ENCODE measurements at regions not wholly inside any gene's neighbourhood (a gene's known extent, or its start where the extent isn't known, plus 50 kb on each side); places are given as distances from the start of the nearest gene placed in this dataset.

GRCh38 chr2:212728717-212729116 is 190.1 kb upstream of the ERBB4 start:
- TF ChIP-seq, protein P1, sequence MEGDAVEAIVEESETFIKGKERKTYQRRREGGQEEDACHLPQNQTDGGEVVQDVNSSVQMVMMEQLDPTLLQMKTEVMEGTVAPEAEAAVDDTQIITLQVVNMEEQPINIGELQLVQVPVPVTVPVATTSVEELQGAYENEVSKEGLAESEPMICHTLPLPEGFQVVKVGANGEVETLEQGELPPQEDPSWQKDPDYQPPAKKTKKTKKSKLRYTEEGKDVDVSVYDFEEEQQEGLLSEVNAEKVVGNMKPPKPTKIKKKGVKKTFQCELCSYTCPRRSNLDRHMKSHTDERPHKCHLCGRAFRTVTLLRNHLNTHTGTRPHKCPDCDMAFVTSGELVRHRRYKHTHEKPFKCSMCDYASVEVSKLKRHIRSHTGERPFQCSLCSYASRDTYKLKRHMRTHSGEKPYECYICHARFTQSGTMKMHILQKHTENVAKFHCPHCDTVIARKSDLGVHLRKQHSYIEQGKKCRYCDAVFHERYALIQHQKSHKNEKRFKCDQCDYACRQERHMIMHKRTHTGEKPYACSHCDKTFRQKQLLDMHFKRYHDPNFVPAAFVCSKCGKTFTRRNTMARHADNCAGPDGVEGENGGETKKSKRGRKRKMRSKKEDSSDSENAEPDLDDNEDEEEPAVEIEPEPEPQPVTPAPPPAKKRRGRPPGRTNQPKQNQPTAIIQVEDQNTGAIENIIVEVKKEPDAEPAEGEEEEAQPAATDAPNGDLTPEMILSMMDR (IDR thresholded peaks at IDR 0.05): no peak

DNA sequence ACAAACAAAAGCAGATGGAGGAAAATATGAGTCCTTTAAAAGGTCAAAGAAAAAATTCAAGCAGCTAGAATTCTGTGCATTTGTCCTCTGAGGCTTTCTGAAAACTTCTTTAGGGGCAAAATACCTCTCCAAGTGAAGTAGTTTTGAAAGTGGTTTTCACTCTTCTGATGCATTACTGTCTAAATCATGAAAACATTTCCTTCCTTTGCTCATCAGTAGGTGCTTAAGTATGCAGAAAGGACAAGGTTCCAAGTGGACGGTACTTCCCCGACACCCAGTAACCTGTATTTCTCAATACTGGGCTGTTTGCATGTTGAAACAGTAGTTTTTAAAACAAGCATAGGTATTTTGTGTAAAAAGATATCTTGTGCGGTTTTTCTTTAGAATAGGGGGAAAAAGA is 189.1 kb upstream of the ERBB4 start:
- TF ChIP-seq, protein P1 (IDR thresholded peaks at IDR 0.05): no peak

- TF ChIP-seq, protein P1 (IDR thresholded peaks at IDR 0.05): no peak
Observed at GRCh38 chr2:212726403-212726802, 187.8 kb upstream of the ERBB4 start.

DNA sequence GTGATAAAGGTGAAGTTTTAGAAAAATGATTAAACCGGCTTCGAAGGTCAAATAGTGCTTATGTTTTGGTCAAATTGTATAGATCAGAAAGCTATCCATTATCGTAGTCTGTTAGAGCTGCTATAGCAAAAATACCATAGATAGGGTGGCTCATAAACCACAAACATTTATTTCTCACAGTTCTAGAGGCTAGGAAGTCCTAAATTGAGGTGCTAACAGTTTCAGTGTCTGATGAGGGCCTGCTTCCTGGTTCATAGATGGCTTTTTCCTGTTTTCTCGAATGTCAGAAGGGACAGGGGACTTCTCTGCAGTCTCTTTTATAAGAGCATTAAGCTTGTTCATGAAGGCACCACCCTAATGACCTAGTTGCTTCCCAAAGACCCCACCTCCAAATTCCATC is 186.6 kb upstream of the ERBB4 start:
- TF ChIP-seq, protein P1 (IDR thresholded peaks at IDR 0.05): no peak

DNA sequence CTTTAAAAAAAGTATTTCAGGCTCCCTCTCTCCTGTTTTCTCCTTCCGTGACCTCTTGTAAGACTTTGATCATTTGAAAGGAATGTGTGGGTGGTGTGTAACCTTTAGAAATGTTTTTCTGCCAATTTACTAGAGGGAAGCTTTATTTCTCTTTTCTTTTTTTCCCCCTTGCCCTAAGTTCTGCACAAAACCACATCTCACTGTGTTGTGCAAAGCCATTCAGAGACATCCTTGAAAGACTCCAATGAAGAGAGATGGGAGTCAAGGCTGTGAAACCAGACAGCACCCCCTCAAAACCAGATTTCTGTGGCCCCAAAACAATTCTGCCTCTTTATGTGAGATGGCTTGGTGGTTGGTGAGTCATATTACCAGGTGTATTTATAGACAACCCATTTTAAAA is 184.6 kb upstream of the ERBB4 start:
- TF ChIP-seq, protein P1 (IDR thresholded peaks at IDR 0.05): no peak

DNA sequence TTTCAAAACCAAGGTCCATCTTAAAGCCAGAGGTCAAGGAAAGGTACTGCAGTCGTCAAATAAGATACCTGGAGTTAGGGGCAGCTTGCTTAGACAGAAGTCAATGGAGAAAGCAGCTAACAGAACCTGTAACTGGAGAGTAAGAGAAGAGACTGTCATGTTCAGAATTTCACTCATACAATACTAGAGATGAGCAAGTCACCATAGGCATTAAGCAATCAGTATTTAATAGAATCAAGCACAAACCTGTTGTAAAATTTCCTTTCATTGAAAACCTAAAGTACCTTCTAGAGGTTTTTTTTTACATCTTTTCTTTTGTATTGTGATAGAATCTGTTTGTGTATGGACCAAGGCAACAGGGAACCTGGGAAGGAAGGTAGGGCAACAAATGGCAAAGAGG is 183.4 kb upstream of the ERBB4 start:
- TF ChIP-seq, protein P1 (IDR thresholded peaks at IDR 0.05): no peak

DNA sequence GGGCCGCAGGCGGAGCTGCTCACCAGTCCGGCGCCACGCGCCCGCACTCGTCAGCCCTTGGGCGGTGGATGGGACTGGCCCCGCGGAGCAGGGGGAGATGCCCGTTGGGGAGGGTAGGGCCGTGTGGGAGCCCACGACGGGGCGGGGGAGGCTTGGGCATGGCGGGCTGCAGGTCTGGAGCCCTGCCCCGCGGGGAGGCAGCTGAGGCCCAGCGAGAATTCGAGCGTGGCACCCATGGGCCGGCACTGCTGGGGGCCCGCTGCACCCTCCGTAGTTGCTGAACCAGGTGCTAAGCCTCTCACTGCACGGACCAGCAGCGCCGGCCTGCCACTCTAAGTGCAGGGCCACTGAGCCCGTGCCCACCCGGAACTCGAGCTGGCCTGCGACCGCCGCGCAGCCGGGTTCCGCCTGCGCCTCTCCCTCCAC is 182.4 kb upstream of the ERBB4 start:
- TF ChIP-seq, protein P1 (IDR thresholded peaks at IDR 0.05): no peak

DNA sequence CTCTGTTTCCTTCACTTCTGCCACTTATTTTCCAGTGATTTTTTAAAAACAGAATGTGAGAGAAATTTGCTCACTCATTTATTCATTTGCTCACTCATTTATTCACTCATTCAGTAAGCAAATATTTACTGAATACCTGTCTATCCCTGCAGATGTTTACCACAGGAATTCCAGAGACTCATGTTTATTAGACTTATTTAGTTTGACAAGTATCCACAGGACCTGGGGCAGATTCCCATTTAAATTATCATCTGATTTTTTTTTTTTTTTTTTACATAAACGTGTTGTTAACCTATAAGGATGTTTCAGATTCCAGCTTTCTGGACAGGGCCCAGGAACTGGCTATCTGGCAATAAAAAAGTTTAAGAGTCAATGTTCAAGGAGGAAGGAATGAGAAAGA is 175.1 kb upstream of the ERBB4 start:
- TF ChIP-seq, protein P1 (IDR thresholded peaks at IDR 0.05): no peak

All from LNCAP (cell line).